Gastroesophageal sphincter (tissue), 4 donors: ENCODE measurements at regions not wholly inside any gene's neighbourhood (a gene's known extent, or its start where the extent isn't known, plus 50 kb on each side); places are given as distances from the start of the nearest gene placed in this dataset.

Experiments
- ATAC-seq: fragments of 150-250 bp; one replicate; pipeline ENCODE4 v1.9.1; 2016; ENCODE audit warnings: mild to moderate bottlenecking, moderate library complexity
- H3K27ac ChIP-seq, 4 donors: fragments of 200-600 bp; sonication (generic) in 3 of 4; 1 replicate in 3 of 4; 2 replicates in 1 of 4; pipeline ENCODE4 v1.5.1; 2016 to 2019
- H3K27me3 ChIP-seq: fragments of 200-600 bp; sonication (generic); one replicate; pipeline ENCODE4 v1.5.1; 2019
- H3K36me3 ChIP-seq, 2 donors: fragments of 200-600 bp; sonication (generic); one replicate each; pipeline ENCODE4 v1.5.1; 2019; ENCODE audit warnings: control low read depth in 1 of 2
- H3K4me1 ChIP-seq, 3 donors: fragments of 200-600 bp; sonication (generic); 1 replicate in 2 of 3; 2 replicates in 1 of 3; pipeline ENCODE4 v1.5.1; 2016 to 2019; ENCODE audit warnings: control low read depth in 2 of 3
- H3K4me3 ChIP-seq, 2 donors: fragments of 200-600 bp; sonication (generic); one replicate each; pipeline ENCODE4 v1.5.1; 2019; ENCODE audit warnings: mild to moderate bottlenecking in 1 of 2, moderate library complexity in 1 of 2
- H3K9me3 ChIP-seq, 3 donors: fragments of 200-600 bp; sonication (generic); one replicate each; pipeline ENCODE4 v1.5.1; 2017 to 2019; ENCODE audit warnings: control low read depth in 2 of 3
- EP300 ChIP-seq: sonication (generic); formaldehyde crosslinking; IDR thresholded peaks from one replicate; pipeline ENCODE4 v1.6.1; 2017; ENCODE audit warnings: antibody characterized with exemption, mild to moderate bottlenecking
- POLR2A ChIP-seq, 2 donors: fragments of 450-650 bp; IDR thresholded peaks; one replicate each; pipeline ENCODE4 v1.6.1; 2017; ENCODE audit warnings: antibody characterized with exemption in 2 of 2, mild to moderate bottlenecking in 2 of 2, moderate library complexity in 1 of 2
- POLR2AphosphoS5 ChIP-seq: sonication (generic); formaldehyde crosslinking; IDR thresholded peaks from one replicate; pipeline ENCODE4 v1.6.1; 2017; ENCODE audit warnings: antibody characterized with exemption
- WGBS, 2 donors: methylation state at CpG; one replicate each; pipeline ENCODE4 v1.1.5; 2018; ENCODE audit warnings: low coverage in 1 of 2; 5-methylcytosine and 5-hydroxymethylcytosine counted together
- TF ChIP-seq, protein P1 (sequence below), 4 experiments: fragments of 200-600 bp in 2 of 4; fragments of 450-650 bp in 2 of 4; sonication (generic) in 1 of 4; IDR thresholded peaks; one replicate each; pipeline ENCODE4 v1.5.1; 2017 to 2019; ENCODE audit warnings: antibody characterized with exemption in 4 of 4, mild to moderate bottlenecking in 2 of 4, moderate library complexity in 2 of 4

DNA sequence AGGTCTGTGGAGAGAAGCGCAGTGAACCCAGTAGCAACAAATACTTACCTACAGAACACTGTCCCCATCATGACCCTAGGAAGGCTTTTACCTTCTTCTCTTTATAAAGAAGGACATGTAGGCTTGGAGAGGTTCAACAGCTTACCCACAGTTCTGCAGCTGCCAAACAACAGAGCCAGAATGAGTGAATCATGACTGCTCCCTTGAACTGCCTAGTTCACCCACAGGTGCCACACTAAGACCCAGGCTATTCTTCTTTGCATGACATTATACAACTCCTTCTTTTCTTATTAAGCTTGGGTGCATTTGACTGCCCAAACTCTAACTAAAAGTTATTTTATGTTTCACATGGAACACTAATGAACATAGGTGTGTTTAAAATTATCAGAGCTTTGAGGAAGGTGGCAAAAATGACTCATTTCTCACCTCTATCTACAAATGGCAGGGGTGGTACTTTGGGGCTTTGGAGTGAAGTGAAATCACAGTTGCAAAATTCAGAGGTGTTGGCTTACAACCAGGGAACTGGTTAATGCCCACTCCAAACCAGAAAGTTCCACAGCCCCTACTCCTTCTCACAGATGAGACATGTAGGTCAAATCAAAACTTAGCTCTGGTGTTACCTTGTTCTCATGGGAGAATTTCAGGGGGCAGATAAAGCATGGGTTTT is 201.6 kb downstream of the SEMA6A start:
- peak overlapping the region in 1 of 4 donors; percentile 9 for H3K27ac ChIP-seq
- 100% methylated on average over 1 of the region's 1 CpG for WGBS, 2 donors

DNA sequence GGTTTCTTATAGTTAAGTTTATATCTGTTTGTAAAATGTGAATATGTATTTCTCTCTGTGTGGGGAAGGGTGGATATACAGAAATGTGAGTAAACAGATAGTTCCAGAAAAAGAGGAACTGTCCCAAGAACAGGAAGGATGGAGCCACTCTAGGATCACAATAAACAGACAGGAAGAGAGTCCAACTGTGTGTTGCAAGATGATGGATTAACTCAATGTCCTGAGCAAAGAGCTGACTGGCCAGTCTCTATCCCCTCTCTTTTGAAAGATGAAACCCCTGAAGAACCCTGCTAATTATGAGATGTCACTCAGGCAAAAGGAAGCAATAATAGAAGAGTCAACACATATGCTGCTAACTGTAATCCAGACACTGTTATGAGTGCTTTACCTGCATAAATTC is 202.7 kb downstream of the SEMA6A start:
- TF ChIP-seq EP300: no peak
- peak; percentile 11 for TF ChIP-seq POLR2AphosphoS5
- peak; percentile 88 for ATAC-seq

More for the DNA sequence above, 201.6 kb downstream of the SEMA6A start:
- no peaks in the 10 kb centered on the region for H3K27me3 ChIP-seq
- H3K36me3 ChIP-seq: no peaks in the 10 kb centered on the region
- H3K4me1 ChIP-seq: peaks cover 3 to 32% (median 6%) of the 10 kb centered on the region in 3 donors
- no peaks in the 10 kb centered on the region for H3K9me3 ChIP-seq
- H3K4me3 ChIP-seq: no peak overlapping the region
- ATAC-seq: no peak
- TF ChIP-seq EP300 (no peak), POLR2AphosphoS5 (no peak), POLR2A (IDR thresholded peaks at IDR 0.05) (no peak)
- TF ChIP-seq, protein P1, sequence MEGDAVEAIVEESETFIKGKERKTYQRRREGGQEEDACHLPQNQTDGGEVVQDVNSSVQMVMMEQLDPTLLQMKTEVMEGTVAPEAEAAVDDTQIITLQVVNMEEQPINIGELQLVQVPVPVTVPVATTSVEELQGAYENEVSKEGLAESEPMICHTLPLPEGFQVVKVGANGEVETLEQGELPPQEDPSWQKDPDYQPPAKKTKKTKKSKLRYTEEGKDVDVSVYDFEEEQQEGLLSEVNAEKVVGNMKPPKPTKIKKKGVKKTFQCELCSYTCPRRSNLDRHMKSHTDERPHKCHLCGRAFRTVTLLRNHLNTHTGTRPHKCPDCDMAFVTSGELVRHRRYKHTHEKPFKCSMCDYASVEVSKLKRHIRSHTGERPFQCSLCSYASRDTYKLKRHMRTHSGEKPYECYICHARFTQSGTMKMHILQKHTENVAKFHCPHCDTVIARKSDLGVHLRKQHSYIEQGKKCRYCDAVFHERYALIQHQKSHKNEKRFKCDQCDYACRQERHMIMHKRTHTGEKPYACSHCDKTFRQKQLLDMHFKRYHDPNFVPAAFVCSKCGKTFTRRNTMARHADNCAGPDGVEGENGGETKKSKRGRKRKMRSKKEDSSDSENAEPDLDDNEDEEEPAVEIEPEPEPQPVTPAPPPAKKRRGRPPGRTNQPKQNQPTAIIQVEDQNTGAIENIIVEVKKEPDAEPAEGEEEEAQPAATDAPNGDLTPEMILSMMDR (IDR thresholded peaks at IDR 0.05): no peak

DNA sequence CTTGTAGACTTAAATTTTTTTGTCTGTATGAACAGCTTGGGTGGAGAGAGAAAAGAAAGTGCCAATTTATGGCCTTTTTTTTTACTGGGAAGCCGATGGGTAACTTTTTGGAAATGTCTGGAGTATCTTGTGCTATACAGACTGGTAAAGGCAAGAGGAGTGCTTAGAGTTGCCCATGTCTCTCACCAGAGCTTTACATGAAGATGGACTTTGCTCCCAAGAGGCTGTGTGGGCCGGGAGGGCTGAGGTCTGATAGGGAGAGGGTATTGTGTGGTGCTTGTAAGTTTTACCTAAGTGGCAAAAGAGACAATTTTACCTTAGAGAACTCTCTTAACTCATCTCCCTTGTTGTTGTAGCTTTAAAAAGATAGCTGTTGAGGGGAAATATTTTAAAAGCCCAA is 203.2 kb downstream of the SEMA6A start:
- peak overlapping the region; percentile 16 to 66 (median 44) for H3K27ac ChIP-seq
- no peaks in the 10 kb centered on the region for H3K9me3 ChIP-seq
- no peaks in the 10 kb centered on the region for H3K36me3 ChIP-seq
- H3K4me1 ChIP-seq: peaks cover 3 to 32% (median 6%) of the 10 kb centered on the region in 3 donors
- H3K4me3 ChIP-seq: no peak overlapping the region
- no peak for ATAC-seq
- WGBS, 2 donors: 58 to 86% methylated on average over 2 of the region's 2 CpGs
- no peaks in the 10 kb centered on the region for H3K27me3 ChIP-seq
- no peak for TF ChIP-seq POLR2AphosphoS5
- no peak for TF ChIP-seq EP300
- TF ChIP-seq, protein P1 (IDR thresholded peaks at IDR 0.05): no peak
- no peak for TF ChIP-seq POLR2A (IDR thresholded peaks at IDR 0.05)

More for the DNA sequence above, 202.7 kb downstream of the SEMA6A start:
- peak overlapping the region in 3 of 4 donors; percentile 16 to 66 (median 59) for H3K27ac ChIP-seq
- no peak overlapping the region for H3K4me3 ChIP-seq
- H3K9me3 ChIP-seq: no peaks in the 10 kb centered on the region
- peaks cover 3 to 32% (median 6%) of the 10 kb centered on the region in 3 donors for H3K4me1 ChIP-seq
- no peaks in the 10 kb centered on the region for H3K36me3 ChIP-seq
- H3K27me3 ChIP-seq: no peaks in the 10 kb centered on the region

DNA sequence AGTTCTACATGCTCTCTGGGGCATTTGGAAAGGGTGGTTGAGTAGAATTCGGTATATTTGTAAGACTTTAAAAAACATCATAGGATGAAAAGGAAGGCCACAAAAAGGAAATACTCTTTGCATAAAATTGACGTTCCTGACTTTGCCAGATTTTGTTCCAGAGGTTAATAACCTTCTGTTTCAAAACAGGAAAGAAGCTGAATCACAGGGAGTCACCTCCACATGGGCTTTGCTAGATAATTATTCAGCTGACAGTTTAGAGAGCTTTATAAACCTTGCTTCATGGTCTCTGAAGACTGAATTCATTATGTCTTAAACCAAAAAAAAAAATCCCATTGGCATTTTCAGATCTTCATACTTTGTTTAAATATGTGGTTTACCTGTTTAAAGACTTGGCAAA is 203.7 kb downstream of the SEMA6A start:
- H3K27ac ChIP-seq: peak overlapping the region in 3 of 4 donors; percentile 16 to 66 (median 59)
- WGBS, 2 donors: 13 to 25% methylated on average over 2 of the region's 2 CpGs
- no peaks in the 10 kb centered on the region for H3K27me3 ChIP-seq
- H3K4me1 ChIP-seq: peaks cover 3 to 32% (median 6%) of the 10 kb centered on the region in 3 donors
- H3K9me3 ChIP-seq: no peaks in the 10 kb centered on the region
- H3K36me3 ChIP-seq: no peaks in the 10 kb centered on the region
- no peak overlapping the region for H3K4me3 ChIP-seq
- ATAC-seq: peak; percentile 42
- TF ChIP-seq POLR2A (IDR thresholded peaks at IDR 0.05) (no peak), POLR2AphosphoS5 (peak; percentile 39), EP300 (no peak)
- TF ChIP-seq, protein P1 (IDR thresholded peaks at IDR 0.05): no peak

DNA sequence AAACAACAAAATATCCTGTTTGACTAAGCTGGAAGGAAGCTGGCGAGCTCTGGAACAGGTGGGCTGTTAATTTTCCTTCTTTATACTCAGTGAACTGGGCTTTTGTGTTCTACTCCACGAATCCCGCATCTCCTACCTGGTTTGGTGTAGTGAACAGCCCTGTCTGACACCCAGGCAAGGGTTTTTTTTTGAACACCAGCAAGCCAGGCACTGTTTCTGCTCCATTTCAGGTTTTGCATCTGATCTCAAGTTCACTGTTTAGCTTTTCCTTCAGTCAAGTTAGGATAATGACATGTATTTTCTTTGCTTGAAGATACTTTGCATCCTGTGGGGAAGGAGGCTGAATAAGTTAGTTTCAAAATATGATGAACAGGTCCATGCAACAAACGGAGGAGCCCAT is 204.5 kb downstream of the SEMA6A start:
- peak overlapping the region in 1 of 4 donors; percentile 12 for H3K27ac ChIP-seq
- no peaks in the 10 kb centered on the region for H3K27me3 ChIP-seq
- no peak overlapping the region for H3K4me3 ChIP-seq
- TF ChIP-seq POLR2A (IDR thresholded peaks at IDR 0.05): no peak
- TF ChIP-seq POLR2AphosphoS5: no peak
- TF ChIP-seq, protein P1 (IDR thresholded peaks at IDR 0.05): no peak
- TF ChIP-seq EP300: no peak
- H3K4me1 ChIP-seq: peaks cover 3 to 32% (median 6%) of the 10 kb centered on the region in 3 donors
- no peaks in the 10 kb centered on the region for H3K36me3 ChIP-seq
- no peak for ATAC-seq
- WGBS, 2 donors: 72 to 75% methylated on average over 3 to 4 of the region's 4 CpGs
- H3K9me3 ChIP-seq: no peaks in the 10 kb centered on the region
